K562 (cell line): ENCODE measurements at regions not wholly inside any gene's neighbourhood (a gene's known extent, or its start where the extent isn't known, plus 50 kb on each side); places are given as distances from the start of the nearest gene placed in this dataset.

Experiments
- ATAC-seq: fragments of 200-7000 bp; cut with Tn5 transposase; 3 replicates; pipeline ENCODE4 v1.9.1; 2020; ENCODE audit warnings: moderate library complexity
- BruUV-seq: library from RNA; stranded (reverse); fragments of 400-500 nt; replicated peaks from 2 replicates; lab custom pipeline; 2021; lab: Mats Ljungman, UMichigan
- CTCF ChIA-PET: fragments of 300-600 bp; formaldehyde crosslinking; extraction: SDS; loops from one replicate; lab custom pipeline; 2021; ENCODE audit warnings: low intra/inter-chr PET ratio; lab: Yijun Ruan, JAX
- POLR2A ChIA-PET: fragments of 300-600, 350-650 bp; sonication (Branson Sonifier 250); formaldehyde crosslinking; extraction: SDS; loops from one replicate; lab custom pipeline; 2021; ENCODE audit warnings: antibody characterized with exemption, inconsistent platforms; lab: Yijun Ruan, JAX
- DNase-seq, 4 experiments: peaks; one replicate each; pipeline versions ENCODE4 v3.0.0 to v3.0.0-alpha.2; 2011 to 2018; ENCODE audit warnings: low spot score in 3 of 4, mixed read lengths in 3 of 4; ENCODE audit errors: extremely low read depth in 1 of 4
- FAIRE-seq: peaks from 2 replicates; lab custom pipeline; 2011; peaks lifted over from hg19 to GRCh38; lab: Jason Lieb, UNC
- H2AFZ ChIP-seq: 2 replicates; pipeline ENCODE4 v1.6.0; 2011; ENCODE audit warnings: low read depth, low read length, control low read depth, inconsistent platforms
- H3K27ac ChIP-seq: fragments of 200-600 bp; 3 replicates; pipeline ENCODE4 v1.8.0; 2011; ENCODE audit warnings: low read depth, mild to moderate bottlenecking, control low read depth, inconsistent platforms, low read length, moderate library complexity, mixed read lengths; ENCODE audit errors: extremely low read depth
- H3K27me3 ChIP-seq, 2 experiments: fragments of 300-600 bp in 1 of 2; 2 replicates in 1 of 2; 3 replicates in 1 of 2; pipeline versions ENCODE4 v1.6.0 to v1.8.0; 2011; ENCODE audit warnings: inconsistent platforms in 2 of 2, low read length in 2 of 2, mild to moderate bottlenecking in 1 of 2, mixed read lengths in 1 of 2, moderate library complexity in 1 of 2; ENCODE audit not compliant: control insufficient read depth in 2 of 2, insufficient read depth in 2 of 2
- H3K36me3 ChIP-seq: fragments of 300-600 bp; 3 replicates; pipeline ENCODE4 v1.8.0; 2011; ENCODE audit warnings: mild to moderate bottlenecking, low read length, inconsistent platforms; ENCODE audit not compliant: control insufficient read depth, insufficient read depth
- H3K4me1 ChIP-seq, 2 experiments: fragments of 200-600 bp in 1 of 2; replicated peaks in 1 of 2; 2 replicates in 1 of 2; 3 replicates in 1 of 2; pipeline versions ENCODE4 v1.5.1 to v1.8.0; 2011; ENCODE audit warnings: inconsistent platforms in 2 of 2, low read length in 2 of 2, mild to moderate bottlenecking in 1 of 2, mixed read lengths in 1 of 2, moderate library complexity in 1 of 2; ENCODE audit not compliant: control insufficient read depth in 2 of 2, insufficient read depth in 2 of 2
- H3K4me2 ChIP-seq: 2 replicates; pipeline ENCODE4 v1.6.1; 2011; ENCODE audit warnings: low read length, control low read depth, inconsistent platforms, mixed read lengths; ENCODE audit not compliant: insufficient read depth
- H3K4me3 ChIP-seq: fragments of 200-600 bp; sonication (generic), shearing (Covaris generic); 2 replicates; pipeline ENCODE4 v1.5.1; 2016; ENCODE audit warnings: control low read depth, inconsistent platforms
- H3K79me2 ChIP-seq: fragments of 200-600 bp; 3 replicates; pipeline ENCODE4 v1.8.0; 2011; ENCODE audit warnings: low read length, inconsistent platforms; ENCODE audit not compliant: control insufficient read depth, insufficient read depth
- H3K9ac ChIP-seq, 2 experiments: 2 replicates each; pipeline versions ENCODE4 v1.6.0 to v1.6.1; 2011; ENCODE audit warnings: low read depth in 2 of 2, low read length in 2 of 2, control low read depth in 1 of 2, inconsistent platforms in 1 of 2, mild to moderate bottlenecking in 1 of 2, mixed read lengths in 1 of 2; ENCODE audit not compliant: insufficient read depth in 1 of 2
- H3K9me1 ChIP-seq: one replicate; pipeline ENCODE4 v1.6.0; 2011; ENCODE audit warnings: inconsistent platforms, mild to moderate bottlenecking, low read length, moderate library complexity; ENCODE audit not compliant: control insufficient read depth, insufficient read depth
- H3K9me3 ChIP-seq: replicated peaks from 2 replicates; pipeline ENCODE4 v1.5.1; 2011; ENCODE audit warnings: low read depth, low read length, inconsistent platforms; ENCODE audit not compliant: control insufficient read depth, insufficient read depth
- H4K20me1 ChIP-seq: replicated peaks from 2 replicates; pipeline ENCODE4 v1.6.1; 2011; ENCODE audit warnings: low read length, inconsistent platforms, mixed read lengths; ENCODE audit not compliant: control insufficient read depth, insufficient read depth
- CEBPB ChIP-seq: fragments of 450-650 bp; IDR thresholded peaks from 2 replicates; pipeline ENCODE4 v1.6.1; 2016; ENCODE audit warnings: missing genetic modification characterization, missing compliant biosample characterization
- FOXJ3 ChIP-seq: sonication (generic); formaldehyde crosslinking; IDR thresholded peaks from 2 replicates; pipeline ENCODE4 v1.4.0; 2020; ENCODE audit warnings: mild to moderate bottlenecking, missing genetic modification reagents
- HNRNPUL1 ChIP-seq: fragments of 200-400 bp; formaldehyde crosslinking; IDR thresholded peaks from 2 replicates; pipeline ENCODE4 v1.6.1; 2017; ENCODE audit warnings: low read length
- L3MBTL2 ChIP-seq: fragments of 450-650 bp; IDR thresholded peaks from 2 replicates; pipeline ENCODE4 v1.6.1; 2016; ENCODE audit warnings: mild to moderate bottlenecking, moderate library complexity
- MAZ ChIP-seq, 2 experiments: fragments of 450-650 bp in 1 of 2; sonication (generic) in 1 of 2; formaldehyde crosslinking; IDR thresholded peaks in 1 of 2; conservative IDR thresholded peaks in 1 of 2; 2 replicates each; pipeline versions ENCODE4 v1.4.0 to v1.5.0; 2020; ENCODE audit warnings: mild to moderate bottlenecking in 1 of 2, missing genetic modification reagents in 1 of 2
- MTA1 ChIP-seq: fragments of 450-650 bp; IDR thresholded peaks from 2 replicates; pipeline ENCODE4 v1.6.1; 2017; ENCODE audit warnings: borderline replicate concordance
- RNF2 ChIP-seq: sonication (generic); IDR thresholded peaks from 2 replicates; pipeline ENCODE4 v1.6.1; 2016
- SMARCA4 ChIP-seq: fragments of 450-650 bp; IDR thresholded peaks from 2 replicates; pipeline ENCODE4 v1.6.1; 2016
- THAP12 ChIP-seq: fragments of 250-450 bp; sonication (Bioruptor Pico); IDR thresholded peaks from 2 replicates; pipeline ENCODE4 v1.9.0; 2021; ENCODE audit warnings: mild to moderate bottlenecking, inconsistent platforms
- ZFP36 ChIP-seq: fragments of 150-350 bp; IDR thresholded peaks from 2 replicates; pipeline ENCODE4 v1.6.1; 2018; ENCODE audit warnings: low read length, low read depth; ENCODE audit not compliant: partially characterized antibody
- ZNF239 ChIP-seq: fragments of 250-450 bp; sonication (Bioruptor Pico); IDR thresholded peaks from 2 replicates; pipeline ENCODE4 v1.4.0; 2020; ENCODE audit warnings: mild to moderate bottlenecking
- ZNF583 ChIP-seq: fragments of 250-450 bp; sonication (Bioruptor Pico); IDR thresholded peaks from 2 replicates; pipeline ENCODE4 v1.4.0; 2020
- ZNF644 ChIP-seq: fragments of 200-800 bp; sonication (Bioruptor generic); IDR thresholded peaks from 2 replicates; pipeline ENCODE4 v1.6.1; 2016; ENCODE audit warnings: low read depth, missing genetic modification characterization, missing compliant biosample characterization
- WGBS: fragments of 100-300 bp; shearing (Covaris generic); methylation state at CpG from one replicate; pipeline ENCODE4 v1.1.6; 2016; ENCODE audit warnings: low coverage, mixed read lengths; ENCODE audit not compliant: insufficient coverage; ENCODE audit errors: missing lambda C conversion rate; 5-methylcytosine and 5-hydroxymethylcytosine counted together
- in situ Hi-C: fragments of 300-500 bp; cut with MboI; formaldehyde crosslinking; loops from 4 replicates; pipeline ENCODE4 v1.15.0; 2018; ENCODE audit warnings: inconsistent platforms, mixed read lengths
- intact Hi-C: fragments of 100-400 bp; cut with micrococcal nuclease; formaldehyde crosslinking; loops from 2 replicates; pipeline ENCODE4 v1.14.2; 2022

GRCh38 chr18:71194438-71194837 is 905.6 kb downstream of the SOCS6 start:
- BruUV-seq = no TSS peak
- no peak overlapping the region for H3K4me2 ChIP-seq
- no peak for DNase-seq
- no peak for ATAC-seq
- no peak overlapping the region for H3K4me3 ChIP-seq
- H3K27ac ChIP-seq = no peak overlapping the region
- no peak for FAIRE-seq
- no peak overlapping the region for H2AFZ ChIP-seq
- H3K27me3 ChIP-seq = no peaks in the 10 kb centered on the region
- H3K9me1 ChIP-seq = no peaks in the 10 kb centered on the region
- in situ Hi-C loops = no loop called here
- intact Hi-C loops = no loop called here
- H3K4me1 ChIP-seq = no peaks in the 10 kb centered on the region
- no peak overlapping the region for H3K9ac ChIP-seq
- H3K9me3 ChIP-seq = no peaks in the 10 kb centered on the region
- ChIA-PET CTCF (no interaction called here), POLR2A (no interaction called here)
- 0% methylated on average over 1 of the region's 1 CpG for WGBS
- no peak for TF ChIP-seq SMARCA4
- TF ChIP-seq L3MBTL2 = no peak
- no peak for TF ChIP-seq ZNF239 (CRISPR knock-in tag)
- TF ChIP-seq RNF2 = no peak
- no peak for TF ChIP-seq THAP12 (CRISPR knock-in tag)
- TF ChIP-seq FOXJ3 = no peak
- no peak for TF ChIP-seq MTA1
- TF ChIP-seq ZNF644 (tag) = no peak
- no peak for TF ChIP-seq CEBPB (tag)
- no peak for TF ChIP-seq MAZ (CRISPR knock-in tag; conservative IDR thresholded peaks at IDR 0.05 in 1 of 2, IDR thresholded peaks at IDR 0.05 in 1 of 2)
- no peak for TF ChIP-seq ZFP36
- no peak for TF ChIP-seq HNRNPUL1
- no peak for TF ChIP-seq ZNF583 (CRISPR knock-in tag)
- no peaks in the 10 kb centered on the region for H4K20me1 ChIP-seq
- no peaks in the 10 kb centered on the region for H3K36me3 ChIP-seq
- no peaks in the 10 kb centered on the region for H3K79me2 ChIP-seq
